K562 (cell line): ENCODE measurements at regions not wholly inside any gene's neighbourhood (a gene's known extent, or its start where the extent isn't known, plus 50 kb on each side); places are given as distances from the start of the nearest gene placed in this dataset.

Source experiments
- ATAC-seq: fragments of 200-7000 bp; cut with Tn5 transposase; 3 replicates; pipeline ENCODE4 v1.9.1; 2020; ENCODE audit warnings: moderate library complexity
- BruUV-seq: library from RNA; stranded (reverse); fragments of 400-500 nt; replicated peaks from 2 replicates; lab custom pipeline; 2021; lab: Mats Ljungman, UMichigan
- CTCF ChIA-PET: fragments of 300-600 bp; formaldehyde crosslinking; extraction: SDS; loops from one replicate; lab custom pipeline; 2021; ENCODE audit warnings: low intra/inter-chr PET ratio; lab: Yijun Ruan, JAX
- POLR2A ChIA-PET: fragments of 300-600, 350-650 bp; sonication (Branson Sonifier 250); formaldehyde crosslinking; extraction: SDS; loops from one replicate; lab custom pipeline; 2021; ENCODE audit warnings: antibody characterized with exemption, inconsistent platforms; lab: Yijun Ruan, JAX
- DNase-seq, 4 experiments: peaks; one replicate each; pipeline versions ENCODE4 v3.0.0 to v3.0.0-alpha.2; 2011 to 2018; ENCODE audit warnings: low spot score in 3 of 4, mixed read lengths in 3 of 4; ENCODE audit errors: extremely low read depth in 1 of 4
- FAIRE-seq: peaks from 2 replicates; lab custom pipeline; 2011; peaks lifted over from hg19 to GRCh38; lab: Jason Lieb, UNC
- H2AFZ ChIP-seq: 2 replicates; pipeline ENCODE4 v1.6.0; 2011; ENCODE audit warnings: low read depth, low read length, control low read depth, inconsistent platforms
- H3K27ac ChIP-seq: fragments of 200-600 bp; 3 replicates; pipeline ENCODE4 v1.8.0; 2011; ENCODE audit warnings: low read depth, mild to moderate bottlenecking, control low read depth, inconsistent platforms, low read length, moderate library complexity, mixed read lengths; ENCODE audit errors: extremely low read depth
- H3K27me3 ChIP-seq, 2 experiments: fragments of 300-600 bp in 1 of 2; 2 replicates in 1 of 2; 3 replicates in 1 of 2; pipeline versions ENCODE4 v1.6.0 to v1.8.0; 2011; ENCODE audit warnings: inconsistent platforms in 2 of 2, low read length in 2 of 2, mild to moderate bottlenecking in 1 of 2, mixed read lengths in 1 of 2, moderate library complexity in 1 of 2; ENCODE audit not compliant: control insufficient read depth in 2 of 2, insufficient read depth in 2 of 2
- H3K36me3 ChIP-seq: fragments of 300-600 bp; 3 replicates; pipeline ENCODE4 v1.8.0; 2011; ENCODE audit warnings: mild to moderate bottlenecking, low read length, inconsistent platforms; ENCODE audit not compliant: control insufficient read depth, insufficient read depth
- H3K4me1 ChIP-seq, 2 experiments: fragments of 200-600 bp in 1 of 2; replicated peaks in 1 of 2; 2 replicates in 1 of 2; 3 replicates in 1 of 2; pipeline versions ENCODE4 v1.5.1 to v1.8.0; 2011; ENCODE audit warnings: inconsistent platforms in 2 of 2, low read length in 2 of 2, mild to moderate bottlenecking in 1 of 2, mixed read lengths in 1 of 2, moderate library complexity in 1 of 2; ENCODE audit not compliant: control insufficient read depth in 2 of 2, insufficient read depth in 2 of 2
- H3K4me2 ChIP-seq: 2 replicates; pipeline ENCODE4 v1.6.1; 2011; ENCODE audit warnings: low read length, control low read depth, inconsistent platforms, mixed read lengths; ENCODE audit not compliant: insufficient read depth
- H3K4me3 ChIP-seq: fragments of 200-600 bp; sonication (generic), shearing (Covaris generic); 2 replicates; pipeline ENCODE4 v1.5.1; 2016; ENCODE audit warnings: control low read depth, inconsistent platforms
- H3K79me2 ChIP-seq: fragments of 200-600 bp; 3 replicates; pipeline ENCODE4 v1.8.0; 2011; ENCODE audit warnings: low read length, inconsistent platforms; ENCODE audit not compliant: control insufficient read depth, insufficient read depth
- H3K9ac ChIP-seq, 2 experiments: 2 replicates each; pipeline versions ENCODE4 v1.6.0 to v1.6.1; 2011; ENCODE audit warnings: low read depth in 2 of 2, low read length in 2 of 2, control low read depth in 1 of 2, inconsistent platforms in 1 of 2, mild to moderate bottlenecking in 1 of 2, mixed read lengths in 1 of 2; ENCODE audit not compliant: insufficient read depth in 1 of 2
- H3K9me1 ChIP-seq: one replicate; pipeline ENCODE4 v1.6.0; 2011; ENCODE audit warnings: inconsistent platforms, mild to moderate bottlenecking, low read length, moderate library complexity; ENCODE audit not compliant: control insufficient read depth, insufficient read depth
- H3K9me3 ChIP-seq: replicated peaks from 2 replicates; pipeline ENCODE4 v1.5.1; 2011; ENCODE audit warnings: low read depth, low read length, inconsistent platforms; ENCODE audit not compliant: control insufficient read depth, insufficient read depth
- H4K20me1 ChIP-seq: replicated peaks from 2 replicates; pipeline ENCODE4 v1.6.1; 2011; ENCODE audit warnings: low read length, inconsistent platforms, mixed read lengths; ENCODE audit not compliant: control insufficient read depth, insufficient read depth
- COPS2 ChIP-seq: fragments of 450-650 bp; conservative IDR thresholded peaks from 2 replicates; pipeline ENCODE4 v1.6.1; 2016; ENCODE audit warnings: mild to moderate bottlenecking, moderate library complexity
- FOXK2 ChIP-seq, 2 experiments: fragments of 450-650 bp; IDR thresholded peaks in 1 of 2; conservative IDR thresholded peaks in 1 of 2; 2 replicates each; pipeline ENCODE4 v1.6.1; 2016; ENCODE audit warnings: low read depth in 2 of 2, mild to moderate bottlenecking in 1 of 2
- GATAD2B ChIP-seq: fragments of 450-650 bp; IDR thresholded peaks from 2 replicates; pipeline ENCODE4 v1.6.1; 2017; ENCODE audit warnings: mild to moderate bottlenecking, borderline replicate concordance
- GTF2E2 ChIP-seq: fragments of 200-800 bp; sonication (Bioruptor generic); IDR thresholded peaks from 2 replicates; pipeline ENCODE4 v1.6.1; 2016; ENCODE audit warnings: missing genetic modification characterization, missing compliant biosample characterization
- HBP1 ChIP-seq: fragments of 450-650 bp; formaldehyde crosslinking; IDR thresholded peaks from 2 replicates; pipeline ENCODE4 v1.4.0; 2022; ENCODE audit warnings: missing genetic modification characterization
- IFI16 ChIP-seq: fragments of 250-450 bp; sonication (Bioruptor Pico); IDR thresholded peaks from 2 replicates; pipeline ENCODE4 v2.1.2; 2022; ENCODE audit warnings: mild to moderate bottlenecking, inconsistent platforms
- MAFF ChIP-seq: IDR thresholded peaks from 2 replicates; pipeline ENCODE4 v1.6.1; 2012; ENCODE audit warnings: low read length, improper control_type of control experiment
- MAZ ChIP-seq, 2 experiments: fragments of 450-650 bp in 1 of 2; sonication (generic) in 1 of 2; formaldehyde crosslinking; IDR thresholded peaks in 1 of 2; conservative IDR thresholded peaks in 1 of 2; 2 replicates each; pipeline versions ENCODE4 v1.4.0 to v1.5.0; 2020; ENCODE audit warnings: mild to moderate bottlenecking in 1 of 2, missing genetic modification reagents in 1 of 2
- RBFOX2 ChIP-seq: fragments of 200-400 bp; formaldehyde crosslinking; IDR thresholded peaks from 2 replicates; pipeline ENCODE4 v1.6.1; 2017; ENCODE audit warnings: low read depth, mild to moderate bottlenecking, low read length, moderate library complexity
- TEAD1 ChIP-seq, 2 experiments: fragments of 450-650 bp in 1 of 2; sonication (generic) in 1 of 2; formaldehyde crosslinking; IDR thresholded peaks; 2 replicates each; pipeline versions ENCODE4 v1.4.0 to v1.8.0; 2020 to 2022; ENCODE audit warnings: mild to moderate bottlenecking in 2 of 2, missing genetic modification reagents in 1 of 2
- ZSCAN32 ChIP-seq: fragments of 450-650 bp; formaldehyde crosslinking; IDR thresholded peaks from 2 replicates; pipeline ENCODE4 v1.4.0; 2020; ENCODE audit warnings: mild to moderate bottlenecking, moderate library complexity
- WGBS: fragments of 100-300 bp; shearing (Covaris generic); methylation state at CpG from one replicate; pipeline ENCODE4 v1.1.6; 2016; ENCODE audit warnings: low coverage, mixed read lengths; ENCODE audit not compliant: insufficient coverage; ENCODE audit errors: missing lambda C conversion rate; 5-methylcytosine and 5-hydroxymethylcytosine counted together
- in situ Hi-C: fragments of 300-500 bp; cut with MboI; formaldehyde crosslinking; loops from 4 replicates; pipeline ENCODE4 v1.15.0; 2018; ENCODE audit warnings: inconsistent platforms, mixed read lengths
- intact Hi-C: fragments of 100-400 bp; cut with micrococcal nuclease; formaldehyde crosslinking; loops from 2 replicates; pipeline ENCODE4 v1.14.2; 2022

- in situ Hi-C loops (no loop called here), intact Hi-C loops (no loop called here)
- ATAC-seq = no peak
- DNase-seq = no peak
- no peaks in the 10 kb centered on the region for H3K27me3 ChIP-seq
- no peaks in the 10 kb centered on the region for H3K9me1 ChIP-seq
- peaks cover 2% of the 10 kb centered on the region; the same call in 1 of the 3 replicates for H3K36me3 ChIP-seq
- H3K79me2 ChIP-seq = 0 out of 3 replicates have a peak, but pooled peaks cover 14% of the 10 kb centered on the region
- CTCF ChIA-PET = no interaction called here
- H2AFZ ChIP-seq = no peak overlapping the region
- no peak for FAIRE-seq
- POLR2A ChIA-PET = interaction anchor here (1.9 kb wide), 1 partner anchor 11 kb away, joined by 7 read pairs; no protein-coding TSS in a partner anchor
- BruUV-seq = no TSS peak
- no peaks in the 10 kb centered on the region for H3K9me3 ChIP-seq
- no peak overlapping the region for H3K27ac ChIP-seq
- 85% methylated on average over 1 of the region's 1 CpG for WGBS
- no peak overlapping the region for H3K9ac ChIP-seq
- H3K4me2 ChIP-seq = no peak overlapping the region
- no peaks in the 10 kb centered on the region for H3K4me1 ChIP-seq
- H4K20me1 ChIP-seq = no peaks in the 10 kb centered on the region
- no peak overlapping the region for H3K4me3 ChIP-seq
- TF ChIP-seq HBP1 (CRISPR knock-in tag) = no peak
- no peak for TF ChIP-seq TEAD1 (CRISPR knock-in tag; IDR thresholded peaks at IDR 0.05)
- TF ChIP-seq IFI16 (CRISPR knock-in tag) = no peak
- TF ChIP-seq RBFOX2 = no peak
- TF ChIP-seq MAZ (CRISPR knock-in tag; conservative IDR thresholded peaks at IDR 0.05 in 1 of 2, IDR thresholded peaks at IDR 0.05 in 1 of 2) = no peak
- peak; percentile 63 for TF ChIP-seq MAFF
- TF ChIP-seq GATAD2B = no peak
- TF ChIP-seq GTF2E2 (tag) = no peak
- no peak for TF ChIP-seq COPS2
- no peak for TF ChIP-seq ZSCAN32 (CRISPR knock-in tag)
- TF ChIP-seq FOXK2 (conservative IDR thresholded peaks at IDR 0.05 in 1 of 2, IDR thresholded peaks at IDR 0.05 in 1 of 2; ENCODE audit: low read depth in 2 of 2) = no peak
Observed at GRCh38 chr7:93632371-93632770, 57.8 kb upstream of the CALCR start.
